ENCODE measurements at regions not wholly inside any gene's neighbourhood (a gene's known extent, or its start where the extent isn't known, plus 50 kb on each side); places are given as distances from the start of the nearest gene placed in this dataset.

DNA sequence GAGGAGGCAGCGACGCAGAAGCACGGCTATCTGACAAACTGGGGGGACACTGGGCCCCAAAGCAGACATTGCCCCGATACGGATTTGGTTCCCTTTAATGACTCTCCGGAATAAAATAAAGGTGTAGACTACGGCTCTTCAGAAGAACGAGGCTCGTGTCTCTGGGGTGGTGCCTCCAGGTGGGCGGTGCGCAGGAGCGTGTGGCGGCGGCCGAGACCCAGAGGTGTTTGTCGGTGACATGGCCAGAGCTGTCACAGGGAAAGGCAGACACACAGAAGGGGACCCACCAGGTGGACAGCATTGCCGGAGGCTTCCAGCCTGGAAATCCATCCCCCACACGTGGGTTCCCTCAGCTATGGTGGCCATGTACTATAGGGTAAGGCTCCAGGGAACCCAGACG is 366.0 kb downstream of the BRD1 start:
- H3K14ac ChIP-seq (replicated peaks; ENCODE audit: low read depth, low read length): no peak overlapping the region
- H3K9ac ChIP-seq (ENCODE audit: low read depth, low read length): no peak overlapping the region
- no peak overlapping the region for H4K91ac ChIP-seq (ENCODE audit: insufficient read depth, low read depth, low read length)
- DNase-seq: no peak
- no peak overlapping the region for H2AK5ac ChIP-seq (ENCODE audit: low read depth, low read length)
- H3K18ac ChIP-seq (ENCODE audit: low read depth, low read length): no peak overlapping the region
- H4K5ac ChIP-seq (ENCODE audit: low read depth, low read length): no peak overlapping the region
- ChIA-PET CTCF (no interaction called here), POLR2A (ENCODE audit: unreplicated experiment) (no interaction called here)
- no peak overlapping the region for H3K4me2 ChIP-seq (ENCODE audit: low read depth, low read length)
- no peak overlapping the region for H2AK9ac ChIP-seq (replicated peaks; ENCODE audit: low read depth, low read length, poor library complexity)
- H2BK5ac ChIP-seq (ENCODE audit: low read depth, low read length, poor library complexity, severe bottlenecking): no peak overlapping the region
- no peaks in the 10 kb centered on the region for H3K79me1 ChIP-seq (ENCODE audit: low read depth in 1 of 2, low read length in 2 of 2)
- H2BK120ac ChIP-seq (ENCODE audit: low read depth, low read length): no peak overlapping the region
- no peak overlapping the region for H3K27ac ChIP-seq (ENCODE audit: insufficient read depth, low read length)
- no peak overlapping the region for H2BK20ac ChIP-seq (ENCODE audit: low read depth, low read length)
- no peak overlapping the region for H3K23ac ChIP-seq (ENCODE audit: low read depth, low read length)
- H2AFZ ChIP-seq (replicated peaks; ENCODE audit: low read length, poor library complexity): no peak overlapping the region
- H3K4me1 ChIP-seq (ENCODE audit: control insufficient read depth, insufficient read depth, low read length): no peaks in the 10 kb centered on the region
- no peak overlapping the region for H3K4me3 ChIP-seq (ENCODE audit: insufficient read depth, low read depth, low read length)
- H3K56ac ChIP-seq (ENCODE audit: extremely low read depth, insufficient read depth, low read length): no peak overlapping the region
- no TSS peak for BruUV-seq (replicated peaks)
- H3K4ac ChIP-seq (ENCODE audit: low read depth, low read length): no peak overlapping the region
- no peak overlapping the region for H4K8ac ChIP-seq (ENCODE audit: low read depth in 2 of 2, low read length in 2 of 2)
- dilution Hi-C loops (cut with HindIII; ENCODE audit: low sequenced_read_pairs, unreplicated experiment) (no loop called here), intact Hi-C loops (cut with micrococcal nuclease) (no loop called here), in situ Hi-C loops (cut with MboI; ENCODE audit: low sequenced_read_pairs) (no loop called here)
- 70% methylated on average over 10 of the region's 19 CpGs; no CpG with 5 or more reads in 1 of the 2 experiments for WGBS, 2 experiments (ENCODE audit: extremely low coverage in 2 of 2, insufficient read length in 1 of 2)
- H3K27me3 ChIP-seq (ENCODE audit: control insufficient read depth, insufficient read depth, low read length): no peaks in the 10 kb centered on the region
- no peaks in the 10 kb centered on the region for H4K20me1 ChIP-seq (ENCODE audit: insufficient read depth, low read length)
- no peaks in the 10 kb centered on the region for H3K36me3 ChIP-seq (ENCODE audit: control insufficient read depth, insufficient read depth, low read length)
- H2BK15ac ChIP-seq (ENCODE audit: low read depth, low read length): no peak overlapping the region
- no peak for TF ChIP-seq NFE2L2 (IDR thresholded peaks at IDR 0.05; ENCODE audit: low read depth, low read length)
- no peak for TF ChIP-seq SMC3 (IDR thresholded peaks at IDR 0.05; ENCODE audit: low read depth, low read length)
- TF ChIP-seq MXI1 (IDR thresholded peaks at IDR 0.05; ENCODE audit: borderline replicate concordance, low read depth, low read length): no peak
- no peak for TF ChIP-seq CEBPB (IDR thresholded peaks at IDR 0.05; ENCODE audit: low read depth, low read length)
- TF ChIP-seq MAFK (IDR thresholded peaks at IDR 0.05; ENCODE audit: low read depth, low read length): no peak
- TF ChIP-seq, protein P1, sequence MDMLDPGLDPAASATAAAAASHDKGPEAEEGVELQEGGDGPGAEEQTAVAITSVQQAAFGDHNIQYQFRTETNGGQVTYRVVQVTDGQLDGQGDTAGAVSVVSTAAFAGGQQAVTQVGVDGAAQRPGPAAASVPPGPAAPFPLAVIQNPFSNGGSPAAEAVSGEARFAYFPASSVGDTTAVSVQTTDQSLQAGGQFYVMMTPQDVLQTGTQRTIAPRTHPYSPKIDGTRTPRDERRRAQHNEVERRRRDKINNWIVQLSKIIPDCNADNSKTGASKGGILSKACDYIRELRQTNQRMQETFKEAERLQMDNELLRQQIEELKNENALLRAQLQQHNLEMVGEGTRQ (IDR thresholded peaks at IDR 0.05; ENCODE audit: low read depth, low read length): no peak
- TF ChIP-seq BHLHE40 (IDR thresholded peaks at IDR 0.05; ENCODE audit: low read depth, low read length): no peak
- TF ChIP-seq RCOR1 (IDR thresholded peaks at IDR 0.05; ENCODE audit: insufficient replicate concordance, low read length): no peak
- TF ChIP-seq RFX5 (IDR thresholded peaks at IDR 0.05; ENCODE audit: low read depth, low read length): no peak
- TF ChIP-seq RAD21 (IDR thresholded peaks at IDR 0.05; ENCODE audit: low read length): no peak
- TF ChIP-seq, protein P2, sequence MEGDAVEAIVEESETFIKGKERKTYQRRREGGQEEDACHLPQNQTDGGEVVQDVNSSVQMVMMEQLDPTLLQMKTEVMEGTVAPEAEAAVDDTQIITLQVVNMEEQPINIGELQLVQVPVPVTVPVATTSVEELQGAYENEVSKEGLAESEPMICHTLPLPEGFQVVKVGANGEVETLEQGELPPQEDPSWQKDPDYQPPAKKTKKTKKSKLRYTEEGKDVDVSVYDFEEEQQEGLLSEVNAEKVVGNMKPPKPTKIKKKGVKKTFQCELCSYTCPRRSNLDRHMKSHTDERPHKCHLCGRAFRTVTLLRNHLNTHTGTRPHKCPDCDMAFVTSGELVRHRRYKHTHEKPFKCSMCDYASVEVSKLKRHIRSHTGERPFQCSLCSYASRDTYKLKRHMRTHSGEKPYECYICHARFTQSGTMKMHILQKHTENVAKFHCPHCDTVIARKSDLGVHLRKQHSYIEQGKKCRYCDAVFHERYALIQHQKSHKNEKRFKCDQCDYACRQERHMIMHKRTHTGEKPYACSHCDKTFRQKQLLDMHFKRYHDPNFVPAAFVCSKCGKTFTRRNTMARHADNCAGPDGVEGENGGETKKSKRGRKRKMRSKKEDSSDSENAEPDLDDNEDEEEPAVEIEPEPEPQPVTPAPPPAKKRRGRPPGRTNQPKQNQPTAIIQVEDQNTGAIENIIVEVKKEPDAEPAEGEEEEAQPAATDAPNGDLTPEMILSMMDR (conservative IDR thresholded peaks at IDR 0.05; ENCODE audit: low read depth, low read length): no peak
- no peak for TF ChIP-seq CHD1 (IDR thresholded peaks at IDR 0.05; ENCODE audit: low read depth, low read length)
- TF ChIP-seq MAZ (IDR thresholded peaks at IDR 0.05; ENCODE audit: borderline replicate concordance, low read depth, low read length): no peak
- TF ChIP-seq, protein P3, sequence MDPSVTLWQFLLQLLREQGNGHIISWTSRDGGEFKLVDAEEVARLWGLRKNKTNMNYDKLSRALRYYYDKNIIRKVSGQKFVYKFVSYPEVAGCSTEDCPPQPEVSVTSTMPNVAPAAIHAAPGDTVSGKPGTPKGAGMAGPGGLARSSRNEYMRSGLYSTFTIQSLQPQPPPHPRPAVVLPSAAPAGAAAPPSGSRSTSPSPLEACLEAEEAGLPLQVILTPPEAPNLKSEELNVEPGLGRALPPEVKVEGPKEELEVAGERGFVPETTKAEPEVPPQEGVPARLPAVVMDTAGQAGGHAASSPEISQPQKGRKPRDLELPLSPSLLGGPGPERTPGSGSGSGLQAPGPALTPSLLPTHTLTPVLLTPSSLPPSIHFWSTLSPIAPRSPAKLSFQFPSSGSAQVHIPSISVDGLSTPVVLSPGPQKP (IDR thresholded peaks at IDR 0.05; ENCODE audit: borderline replicate concordance, low read depth, low read length): no peak
- no peak for TF ChIP-seq FOS (IDR thresholded peaks at IDR 0.05; ENCODE audit: low read depth, low read length)
- TF ChIP-seq POLR2A (IDR thresholded peaks at IDR 0.05; ENCODE audit: low read depth, low read length): no peak
- H3K9me1 ChIP-seq (ENCODE audit: insufficient read depth, low read length): no peaks in the 10 kb centered on the region
- peaks cover 53% of the 10 kb centered on the region for H3K9me3 ChIP-seq (ENCODE audit: control insufficient read depth, insufficient read depth, low read length)
- ATAC-seq (ENCODE audit: low read depth): no peak

Measured in IMR-90 (cell line).